ENCODE measurements at regions not wholly inside any gene's neighbourhood (a gene's known extent, or its start where the extent isn't known, plus 50 kb on each side); places are given as distances from the start of the nearest gene placed in this dataset.

- Histone ChIP-seq H3K4me1 (no peaks in the 10 kb centered on the region), H3K27ac (no peak overlapping the region), H3K36me3 (no peaks in the 10 kb centered on the region), H3K4me3 (no peak overlapping the region), H3K27me3 (no peaks in the 10 kb centered on the region), H3K9me3 (no peaks in the 10 kb centered on the region)
- no peak for DNase-seq (ENCODE audit: low spot score in 2 of 2)
- WGBS: 92% methylated on average over 3 of the region's 3 CpGs
- TF ChIP-seq EP300 (IDR thresholded peaks at IDR 0.05) (no peak), CTCF (IDR thresholded peaks at IDR 0.05) (no peak), POLR2AphosphoS5 (IDR thresholded peaks at IDR 0.05) (no peak), POLR2A (IDR thresholded peaks at IDR 0.05) (no peak)
Observed at GRCh38 chr5:85865296-85865695, 752.4 kb upstream of the COX7C start.

GRCh38 chr5:85868070-85868469 lies 749.7 kb upstream of the COX7C start:
- TF ChIP-seq POLR2A (IDR thresholded peaks at IDR 0.05): no peak
- 79% methylated on average over 5 of the region's 5 CpGs for WGBS
- no peaks in the 10 kb centered on the region for H3K27me3 ChIP-seq
- no peaks in the 10 kb centered on the region for H3K4me1 ChIP-seq
- no peak overlapping the region for H3K27ac ChIP-seq
- DNase-seq (ENCODE audit: low spot score in 2 of 2): no peak
- H3K36me3 ChIP-seq: no peaks in the 10 kb centered on the region
- no peaks in the 10 kb centered on the region for H3K9me3 ChIP-seq
- no peak overlapping the region for H3K4me3 ChIP-seq

DNA sequence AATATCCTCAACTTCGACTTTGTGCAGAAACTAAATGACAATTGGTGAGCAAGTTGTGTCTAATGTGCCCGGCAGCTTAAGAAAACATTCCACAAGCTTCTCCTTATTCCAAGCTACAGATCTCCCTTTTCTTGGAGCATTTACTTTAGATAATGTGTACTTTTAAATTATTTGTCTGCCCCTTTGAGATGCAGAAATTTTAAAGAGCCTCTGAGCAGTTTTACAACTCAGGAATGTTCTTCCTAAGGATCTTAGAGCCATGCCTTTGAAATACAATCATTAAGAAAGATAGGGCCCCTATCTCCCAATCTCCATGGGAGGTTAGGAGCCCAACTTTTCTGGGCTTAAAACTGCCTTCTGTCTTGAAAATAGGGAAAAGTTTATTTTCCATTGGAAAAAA lies 723.7 kb upstream of the COX7C start:
- 46% methylated on average over 2 of the region's 2 CpGs for WGBS
- Histone ChIP-seq H3K27me3 (no peaks in the 10 kb centered on the region), H3K36me3 (no peaks in the 10 kb centered on the region), H3K4me1 (no peaks in the 10 kb centered on the region), H3K9me3 (no peaks in the 10 kb centered on the region), H3K27ac (no peak overlapping the region), H3K4me3 (no peak overlapping the region)
- DNase-seq (ENCODE audit: low spot score in 2 of 2): no peak
- TF ChIP-seq POLR2AphosphoS5 (IDR thresholded peaks at IDR 0.05) (no peak), EP300 (IDR thresholded peaks at IDR 0.05) (no peak), CTCF (IDR thresholded peaks at IDR 0.05) (no peak), POLR2A (IDR thresholded peaks at IDR 0.05) (no peak)

DNA sequence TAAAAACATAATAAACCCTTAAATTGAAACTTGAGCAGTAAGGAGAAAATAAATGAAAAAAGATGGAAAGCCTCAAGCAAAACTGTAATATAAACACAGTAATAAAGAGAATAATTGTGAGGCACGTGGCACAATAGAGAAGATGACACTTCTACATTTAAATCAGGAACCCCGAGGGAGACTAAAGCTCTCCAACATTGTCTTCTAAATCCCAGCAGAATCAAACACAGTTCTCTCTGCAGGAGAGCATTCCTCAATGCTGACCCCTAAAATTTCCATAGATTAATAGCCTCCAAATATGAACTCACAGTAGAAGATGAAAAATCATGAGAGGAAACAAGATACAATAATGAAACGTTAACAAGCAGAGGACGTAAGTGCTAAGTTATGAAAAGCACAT lies 721.2 kb upstream of the COX7C start:
- Histone ChIP-seq H3K4me3 (no peak overlapping the region), H3K4me1 (no peaks in the 10 kb centered on the region), H3K27me3 (no peaks in the 10 kb centered on the region), H3K27ac (no peak overlapping the region), H3K9me3 (no peaks in the 10 kb centered on the region), H3K36me3 (no peaks in the 10 kb centered on the region)
- 38% methylated on average over 4 of the region's 4 CpGs for WGBS
- TF ChIP-seq EP300 (IDR thresholded peaks at IDR 0.05): no peak
- TF ChIP-seq POLR2AphosphoS5 (IDR thresholded peaks at IDR 0.05): no peak
- TF ChIP-seq CTCF (IDR thresholded peaks at IDR 0.05): no peak
- TF ChIP-seq POLR2A (IDR thresholded peaks at IDR 0.05): no peak
- no peak for DNase-seq (ENCODE audit: low spot score in 2 of 2)

DNA sequence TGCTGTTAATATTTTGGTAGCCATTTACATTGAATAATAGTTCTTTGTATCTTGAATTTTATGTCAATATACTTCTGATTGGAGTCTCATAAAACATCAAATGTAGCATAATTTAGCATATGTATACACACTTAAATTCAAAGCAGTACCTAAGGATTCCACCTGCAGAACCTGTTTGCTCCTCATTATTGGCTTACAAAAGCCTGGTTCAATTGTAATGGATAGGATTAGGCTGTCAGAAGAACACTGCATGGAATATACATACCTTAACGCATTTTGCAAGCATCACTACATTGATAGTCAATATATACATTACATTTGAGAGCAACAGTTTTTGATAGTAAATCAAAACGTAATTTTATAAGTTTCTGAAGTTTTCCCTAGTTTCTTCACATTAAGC lies 711.3 kb upstream of the COX7C start:
- Histone ChIP-seq H3K36me3 (no peaks in the 10 kb centered on the region), H3K27ac (no peak overlapping the region), H3K9me3 (no peaks in the 10 kb centered on the region), H3K27me3 (no peaks in the 10 kb centered on the region), H3K4me1 (no peaks in the 10 kb centered on the region), H3K4me3 (no peak overlapping the region)
- no peak for DNase-seq (ENCODE audit: low spot score in 2 of 2)
- WGBS: 45% methylated on average over 2 of the region's 2 CpGs
- no peak for TF ChIP-seq EP300 (IDR thresholded peaks at IDR 0.05)
- no peak for TF ChIP-seq POLR2A (IDR thresholded peaks at IDR 0.05)
- TF ChIP-seq POLR2AphosphoS5 (IDR thresholded peaks at IDR 0.05): no peak
- no peak for TF ChIP-seq CTCF (IDR thresholded peaks at IDR 0.05)

DNA sequence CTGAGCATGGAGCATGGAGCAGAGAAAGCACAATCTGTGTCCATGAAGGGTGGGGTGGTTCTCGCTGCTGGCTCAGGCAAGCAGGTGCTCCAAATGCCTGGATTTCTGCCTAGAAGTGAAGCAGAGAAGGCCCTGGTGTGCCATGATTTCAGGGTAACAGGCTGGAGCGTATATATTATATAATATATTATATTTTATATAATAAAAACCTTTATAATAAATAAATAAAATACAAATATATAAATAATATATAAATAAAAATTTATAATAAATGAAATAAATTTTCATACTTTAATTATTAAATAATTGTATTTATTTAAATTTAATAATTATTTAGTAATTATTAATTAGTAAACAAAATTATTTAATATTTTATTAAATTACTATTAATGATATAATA lies 707.4 kb upstream of the COX7C start:
- Histone ChIP-seq H3K4me1 (no peaks in the 10 kb centered on the region), H3K4me3 (no peak overlapping the region), H3K27ac (no peak overlapping the region), H3K36me3 (no peaks in the 10 kb centered on the region), H3K9me3 (no peaks in the 10 kb centered on the region), H3K27me3 (no peaks in the 10 kb centered on the region)
- no peak for DNase-seq (ENCODE audit: low spot score in 2 of 2)
- TF ChIP-seq POLR2A (IDR thresholded peaks at IDR 0.05) (no peak), POLR2AphosphoS5 (IDR thresholded peaks at IDR 0.05) (no peak), EP300 (IDR thresholded peaks at IDR 0.05) (no peak), CTCF (IDR thresholded peaks at IDR 0.05) (no peak)
- 89% methylated on average over 2 of the region's 2 CpGs for WGBS
